NOMO-1 (cell line): ENCODE measurements at regions not wholly inside any gene's neighbourhood (a gene's known extent, or its start where the extent isn't known, plus 50 kb on each side); places are given as distances from the start of the nearest gene placed in this dataset.
"Not testable (repeated sequence)": the region's sequence is repeated elsewhere in the genome, so short reads cannot be mapped to it uniquely, and the experiment has no call there.

ENCODE experiments used
- DNase-seq, 2 experiments: peaks; one replicate each; lab custom pipeline; 2025; ENCODE audit not compliant: unreplicated experiment in 2 of 2; lab: John Stamatoyannopoulos, UW

- no peak for DNase-seq
These were observed 85.6 kb upstream of the PPM1B start for GRCh38 chr2:44083054-44083453.

- no peak for DNase-seq
These were observed 83.8 kb upstream of the PPM1B start for GRCh38 chr2:44084850-44085249.

GRCh38 chr2:44086629-44087028 is 82.0 kb upstream of the PPM1B start:
- DNase-seq, result no peak

GRCh38 chr2:44087036-44087713 is 81.5 kb upstream of the PPM1B start:
- peak; percentile 64 to 80 for DNase-seq

GRCh38 chr2:44087714-44088092 is 81.0 kb upstream of the PPM1B start:
- DNase-seq, result no peak

- DNase-seq, result not testable (repeated sequence)
These were observed 76.2 kb upstream of the PPM1B start for GRCh38 chr2:44092519-44092918.

GRCh38 chr2:44093970-44094369 is 74.7 kb upstream of the PPM1B start:
- no peak for DNase-seq

- no peak for DNase-seq
These were observed 71.3 kb upstream of the PPM1B start for GRCh38 chr2:44097322-44097907.

GRCh38 chr2:44098050-44098449 is 70.6 kb upstream of the PPM1B start:
- no peak for DNase-seq

GRCh38 chr2:44098891-44099290 is 69.8 kb upstream of the PPM1B start:
- no peak for DNase-seq

- DNase-seq, result peak; percentile 65 to 77
These were observed 68.3 kb upstream of the PPM1B start for GRCh38 chr2:44100351-44100750.

GRCh38 chr2:44101246-44101645 is 67.4 kb upstream of the PPM1B start:
- no peak for DNase-seq

GRCh38 chr2:44102790-44103562 is 65.7 kb upstream of the PPM1B start:
- no peak for DNase-seq

- DNase-seq, result no peak
These were observed 65.0 kb upstream of the PPM1B start for GRCh38 chr2:44103639-44104038.

GRCh38 chr2:44104855-44105271 is 63.8 kb upstream of the PPM1B start:
- no peak for DNase-seq

- DNase-seq, result not testable (repeated sequence)
These were observed 62.2 kb upstream of the PPM1B start for GRCh38 chr2:44106509-44106908.

- no peak for DNase-seq
These were observed 61.5 kb upstream of the PPM1B start for GRCh38 chr2:44107086-44107740.

- DNase-seq, result no peak
These were observed 60.7 kb upstream of the PPM1B start for GRCh38 chr2:44107974-44108373.

GRCh38 chr2:44109166-44109565 is 59.5 kb upstream of the PPM1B start:
- DNase-seq, result no peak

- no peak for DNase-seq
These were observed 58.2 kb upstream of the PPM1B start for GRCh38 chr2:44110444-44110843.

- DNase-seq, result peak; percentile 24 to 51
These were observed 56.6 kb upstream of the PPM1B start for GRCh38 chr2:44112096-44112495.
